ENCODE measurements at regions not wholly inside any gene's neighbourhood (a gene's known extent, or its start where the extent isn't known, plus 50 kb on each side); places are given as distances from the start of the nearest gene placed in this dataset.

GRCh38 chr1:230506451-230506850 lies 80.3 kb upstream of the PGBD5 start:
- H3K27me3 Mint-ChIP-seq: peaks cover 11% of the 10 kb centered on the region
- H3K36me3 Mint-ChIP-seq (ENCODE audit: low read depth): no peaks in the 10 kb centered on the region
- DNase-seq (no peak), ATAC-seq (no peak)
- intact Hi-C loops (cut with micrococcal nuclease): no loop called here
- TF ChIP-seq CTCF (IDR thresholded peaks at IDR 0.05): no peak
- no peaks in the 10 kb centered on the region for H3K9me3 Mint-ChIP-seq
- H3K27ac Mint-ChIP-seq: no peak overlapping the region
- no peaks in the 10 kb centered on the region for H3K4me1 Mint-ChIP-seq (ENCODE audit: low read depth)
- ChIA-PET POLR2A (interaction anchor here (1.3 kb wide), 1 partner anchor 15 kb away, joined by 3 read pairs; no protein-coding TSS in a partner anchor), CTCF (no interaction called here)
- no peak overlapping the region for H3K4me3 Mint-ChIP-seq

- H3K4me1 Mint-ChIP-seq (ENCODE audit: low read depth): no peaks in the 10 kb centered on the region
- H3K36me3 Mint-ChIP-seq (ENCODE audit: low read depth): no peaks in the 10 kb centered on the region
- DNase-seq (no peak), ATAC-seq (no peak)
- H3K27ac Mint-ChIP-seq: no peak overlapping the region
- H3K9me3 Mint-ChIP-seq: no peaks in the 10 kb centered on the region
- no peak for TF ChIP-seq CTCF (IDR thresholded peaks at IDR 0.05)
- peaks cover 6% of the 10 kb centered on the region for H3K27me3 Mint-ChIP-seq
- H3K4me3 Mint-ChIP-seq: no peak overlapping the region
- ChIA-PET POLR2A (no interaction called here), CTCF (no interaction called here)
- intact Hi-C loops (cut with micrococcal nuclease): no loop called here
Observed at GRCh38 chr1:230504310-230504709, 78.2 kb upstream of the PGBD5 start.

- H3K27me3 Mint-ChIP-seq: peaks cover 5% of the 10 kb centered on the region
- TF ChIP-seq CTCF (IDR thresholded peaks at IDR 0.05): no peak
- CTCF ChIA-PET: no interaction called here
- H3K27ac Mint-ChIP-seq: no peak overlapping the region
- ATAC-seq (no peak), DNase-seq (no peak)
- no peak overlapping the region for H3K4me3 Mint-ChIP-seq
- H3K36me3 Mint-ChIP-seq (ENCODE audit: low read depth): no peaks in the 10 kb centered on the region
- POLR2A ChIA-PET: no interaction called here
- intact Hi-C loops (cut with micrococcal nuclease): no loop called here
- no peaks in the 10 kb centered on the region for H3K9me3 Mint-ChIP-seq
- H3K4me1 Mint-ChIP-seq (ENCODE audit: low read depth): no peaks in the 10 kb centered on the region
Observed at GRCh38 chr1:230503726-230504125, 77.6 kb upstream of the PGBD5 start.

- ChIA-PET POLR2A (no interaction called here), CTCF (no interaction called here)
- Mint-ChIP-seq H3K4me1 (ENCODE audit: low read depth) (no peaks in the 10 kb centered on the region), H3K27me3 (peaks cover 8% of the 10 kb centered on the region), H3K9me3 (no peaks in the 10 kb centered on the region), H3K36me3 (ENCODE audit: low read depth) (no peaks in the 10 kb centered on the region), H3K27ac (no peak overlapping the region), H3K4me3 (no peak overlapping the region)
- ATAC-seq (no peak), DNase-seq (no peak)
- no peak for TF ChIP-seq CTCF (IDR thresholded peaks at IDR 0.05)
- intact Hi-C loops (cut with micrococcal nuclease): no loop called here
Observed at GRCh38 chr1:230502996-230503395, 76.9 kb upstream of the PGBD5 start.

GRCh38 chr1:230502306-230502705 lies 76.2 kb upstream of the PGBD5 start:
- ChIA-PET POLR2A (no interaction called here), CTCF (no interaction called here)
- DNase-seq (no peak), ATAC-seq (no peak)
- no peaks in the 10 kb centered on the region for H3K4me1 Mint-ChIP-seq (ENCODE audit: low read depth)
- H3K27me3 Mint-ChIP-seq: peaks cover 4% of the 10 kb centered on the region
- no peaks in the 10 kb centered on the region for H3K9me3 Mint-ChIP-seq
- no peak overlapping the region for H3K4me3 Mint-ChIP-seq
- H3K36me3 Mint-ChIP-seq (ENCODE audit: low read depth): no peaks in the 10 kb centered on the region
- intact Hi-C loops (cut with micrococcal nuclease): no loop called here
- TF ChIP-seq CTCF (IDR thresholded peaks at IDR 0.05): no peak
- H3K27ac Mint-ChIP-seq: no peak overlapping the region
